ENCODE measurements at regions not wholly inside any gene's neighbourhood (a gene's known extent, or its start where the extent isn't known, plus 50 kb on each side); places are given as distances from the start of the nearest gene placed in this dataset.
"Not testable (repeated sequence)": the region's sequence is repeated elsewhere in the genome, so short reads cannot be mapped to it uniquely, and the experiment has no call there.

GRCh38 chr10:8163824-8164223, 109.3 kb downstream of the GATA3 start:
- intact Hi-C loops (cut with DNase I): no loop called here
- Histone ChIP-seq H3K27me3 (ENCODE audit: low read depth) (no peaks in the 10 kb centered on the region), H3K36me3 (no peaks in the 10 kb centered on the region), H3K4me3 (no peak overlapping the region), H3K9me3 (peaks cover 8% of the 10 kb centered on the region), H3K4me1 (no peaks in the 10 kb centered on the region), H3K27ac (no peak overlapping the region)
- ATAC-seq (no peak), DNase-seq (no peak)
- no peak for TF ChIP-seq CTCF (IDR thresholded peaks at IDR 0.05)

GRCh38 chr10:8164640-8165039, 110.2 kb downstream of the GATA3 start:
- DNase-seq; H3K36me3 ChIP-seq; H3K4me3 ChIP-seq; H3K27ac ChIP-seq; H3K27me3 ChIP-seq (ENCODE audit: low read depth); H3K4me1 ChIP-seq; intact Hi-C loops (cut with DNase I); ATAC-seq: not testable (repeated sequence)
- H3K9me3 ChIP-seq: peaks cover 15% of the 10 kb centered on the region

- H3K27me3 ChIP-seq (ENCODE audit: low read depth): no peaks in the 10 kb centered on the region
- no peak for TF ChIP-seq CTCF (IDR thresholded peaks at IDR 0.05)
- H3K27ac ChIP-seq: no peak overlapping the region
- DNase-seq (no peak), ATAC-seq (no peak)
- intact Hi-C loops (cut with DNase I): no loop called here
- no peaks in the 10 kb centered on the region for H3K36me3 ChIP-seq
- H3K9me3 ChIP-seq: peaks cover 16% of the 10 kb centered on the region
- no peaks in the 10 kb centered on the region for H3K4me1 ChIP-seq
- H3K4me3 ChIP-seq: no peak overlapping the region
Observed at GRCh38 chr10:8168836-8169235, 114.3 kb downstream of the GATA3 start.

GRCh38 chr10:8171008-8171407, 116.5 kb downstream of the GATA3 start:
- ATAC-seq (no peak), DNase-seq (no peak)
- peaks cover 16% of the 10 kb centered on the region for H3K9me3 ChIP-seq
- H3K36me3 ChIP-seq: no peaks in the 10 kb centered on the region
- intact Hi-C loops (cut with DNase I): no loop called here
- H3K4me3 ChIP-seq: no peak overlapping the region
- TF ChIP-seq CTCF (IDR thresholded peaks at IDR 0.05): no peak
- H3K27me3 ChIP-seq (ENCODE audit: low read depth): no peaks in the 10 kb centered on the region
- no peaks in the 10 kb centered on the region for H3K4me1 ChIP-seq
- H3K27ac ChIP-seq: no peak overlapping the region

- TF ChIP-seq CTCF (IDR thresholded peaks at IDR 0.05): no peak
- Histone ChIP-seq H3K9me3 (peaks cover 16% of the 10 kb centered on the region), H3K4me1 (no peaks in the 10 kb centered on the region), H3K36me3 (no peaks in the 10 kb centered on the region), H3K27ac (no peak overlapping the region), H3K27me3 (ENCODE audit: low read depth) (no peaks in the 10 kb centered on the region), H3K4me3 (no peak overlapping the region)
- DNase-seq (no peak), ATAC-seq (no peak)
- intact Hi-C loops (cut with DNase I): no loop called here
Observed at GRCh38 chr10:8172604-8173003, 118.1 kb downstream of the GATA3 start.

- Histone ChIP-seq H3K4me1 (no peaks in the 10 kb centered on the region), H3K27ac (no peak overlapping the region), H3K4me3 (no peak overlapping the region), H3K36me3 (no peaks in the 10 kb centered on the region), H3K9me3 (peaks cover 13% of the 10 kb centered on the region), H3K27me3 (ENCODE audit: low read depth) (no peaks in the 10 kb centered on the region)
- no peak for DNase-seq
- ATAC-seq: no peak
- intact Hi-C loops (cut with DNase I): no loop called here
- no peak for TF ChIP-seq CTCF (IDR thresholded peaks at IDR 0.05)
Observed at GRCh38 chr10:8173243-8173865, 118.9 kb downstream of the GATA3 start.
